ENCODE measurements at regions not wholly inside any gene's neighbourhood (a gene's known extent, or its start where the extent isn't known, plus 50 kb on each side); places are given as distances from the start of the nearest gene placed in this dataset.

DNA sequence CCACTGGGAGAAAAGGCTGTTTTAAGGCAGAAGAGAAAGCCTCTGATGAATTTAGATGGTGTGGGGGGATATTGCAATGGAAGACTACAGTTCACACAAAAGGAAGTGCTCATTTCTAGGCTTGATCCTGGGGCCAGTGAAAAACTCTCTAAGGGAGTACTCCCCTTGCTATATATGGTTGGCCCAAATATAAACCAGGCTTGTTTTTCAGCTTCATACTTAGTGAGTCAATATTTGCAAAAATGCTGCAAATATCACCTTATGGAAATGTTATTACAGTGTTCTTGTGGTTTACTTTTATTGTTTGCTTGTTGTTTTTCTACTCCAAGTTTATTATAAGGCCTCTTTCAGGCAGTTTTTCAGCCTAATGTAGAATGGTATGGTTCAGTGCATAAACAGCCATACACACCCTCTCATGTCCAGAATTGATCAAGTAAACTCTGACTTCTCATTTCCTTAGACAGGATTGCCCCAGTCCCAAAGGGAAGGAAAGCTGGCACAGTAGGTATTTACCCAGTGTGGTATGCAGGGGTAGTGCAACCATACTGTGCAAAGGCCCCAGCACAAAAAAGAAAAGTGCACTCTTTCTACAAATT, 115.1 kb downstream of the FEM1C start:
- TF ChIP-seq TCF4 (CRISPR knock-in tag; IDR thresholded peaks at IDR 0.05; ENCODE audit: borderline replicate concordance) (no peak), ZNF565 (CRISPR knock-in tag; conservative IDR thresholded peaks at IDR 0.05; ENCODE audit: low read depth) (no peak), RARB (CRISPR knock-in tag; IDR thresholded peaks at IDR 0.05) (no peak), PATZ1 (CRISPR knock-in tag; IDR thresholded peaks at IDR 0.05; ENCODE audit: borderline replicate concordance) (no peak), ZNF8 (CRISPR knock-in tag; IDR thresholded peaks at IDR 0.05) (no peak), TOX (CRISPR knock-in tag; IDR thresholded peaks at IDR 0.05; ENCODE audit: borderline replicate concordance) (no peak), ESRRG (CRISPR knock-in tag; IDR thresholded peaks at IDR 0.05) (no peak), ISL1 (CRISPR knock-in tag; IDR thresholded peaks at IDR 0.05) (no peak), ARNTL (CRISPR knock-in tag; IDR thresholded peaks at IDR 0.05; ENCODE audit: borderline replicate concordance, low read depth) (no peak)
- TF ChIP-seq, protein P1, sequence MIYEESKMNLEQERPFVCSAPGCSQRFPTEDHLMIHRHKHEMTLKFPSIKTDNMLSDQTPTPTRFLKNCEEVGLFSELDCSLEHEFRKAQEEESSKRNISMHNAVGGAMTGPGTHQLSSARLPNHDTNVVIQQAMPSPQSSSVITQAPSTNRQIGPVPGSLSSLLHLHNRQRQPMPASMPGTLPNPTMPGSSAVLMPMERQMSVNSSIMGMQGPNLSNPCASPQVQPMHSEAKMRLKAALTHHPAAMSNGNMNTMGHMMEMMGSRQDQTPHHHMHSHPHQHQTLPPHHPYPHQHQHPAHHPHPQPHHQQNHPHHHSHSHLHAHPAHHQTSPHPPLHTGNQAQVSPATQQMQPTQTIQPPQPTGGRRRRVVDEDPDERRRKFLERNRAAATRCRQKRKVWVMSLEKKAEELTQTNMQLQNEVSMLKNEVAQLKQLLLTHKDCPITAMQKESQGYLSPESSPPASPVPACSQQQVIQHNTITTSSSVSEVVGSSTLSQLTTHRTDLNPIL (CRISPR knock-in tag; IDR thresholded peaks at IDR 0.05; ENCODE audit: low read depth) = no peak
